Heart left ventricle (tissue), 13 donors: ENCODE measurements at regions not wholly inside any gene's neighbourhood (a gene's known extent, or its start where the extent isn't known, plus 50 kb on each side); places are given as distances from the start of the nearest gene placed in this dataset.

Experiments
- CTCF ChIP-seq, 12 donors: fragments of 200-600 bp; sonication (generic) in 4 of 12; IDR thresholded peaks; one replicate each; pipeline versions ENCODE4 v1.5.0 to v1.8.0; 2018 to 2022; ENCODE audit warnings: antibody characterized with exemption in 12 of 12, mild to moderate bottlenecking in 5 of 12
- POLR2A ChIP-seq, 2 donors: fragments of 450-650 bp; IDR thresholded peaks; one replicate each; pipeline ENCODE4 v1.6.1; 2017; ENCODE audit warnings: antibody characterized with exemption in 2 of 2, mild to moderate bottlenecking in 2 of 2, moderate library complexity in 2 of 2
- donor health status: ischemic (EF 13 %, LVEDD 7.1; RV severe dilation, severe dysfunction).
- donor health status: DM: no; HTN: yes; CAD: no.
- donor health status: DM: no; HTN: no; CAD: no.
- donor health status: ischemic (EF 25% LVEDD 6.9; RV normal size, moderate dysfunction).
- donor health status: ischemic (EF 25% LVEDD 5.7; RV mildly dilated, moderate dysfunction).
- donor health status: ischemic (EF 35%, LVEDD 5.7; RV mildly dilated, moderate dysfunction).
- donor health status: nonischemic (EF 11% LVEDD 7.7; RV severe dilation, severe dysfunction).
- donor health status: DM: yes; HTN: yes; CAD: no.
- donor health status: PGD.
- donor health status: ischemic (EF 29% LVEDD 5.4; RV normal size, mild dysfunction).
- donor health status: nonischemic (EF 23%, LVEDD 6.1; RV moderate dilation, normal function).

- TF ChIP-seq POLR2A (IDR thresholded peaks at IDR 0.05) (no peak), CTCF (IDR thresholded peaks at IDR 0.05) (no peak)
Measured at GRCh38 chr2:55992455-55992854, 68.9 kb upstream of the EFEMP1 start.
